ENCODE measurements at regions not wholly inside any gene's neighbourhood (a gene's known extent, or its start where the extent isn't known, plus 50 kb on each side); places are given as distances from the start of the nearest gene placed in this dataset.

DNA sequence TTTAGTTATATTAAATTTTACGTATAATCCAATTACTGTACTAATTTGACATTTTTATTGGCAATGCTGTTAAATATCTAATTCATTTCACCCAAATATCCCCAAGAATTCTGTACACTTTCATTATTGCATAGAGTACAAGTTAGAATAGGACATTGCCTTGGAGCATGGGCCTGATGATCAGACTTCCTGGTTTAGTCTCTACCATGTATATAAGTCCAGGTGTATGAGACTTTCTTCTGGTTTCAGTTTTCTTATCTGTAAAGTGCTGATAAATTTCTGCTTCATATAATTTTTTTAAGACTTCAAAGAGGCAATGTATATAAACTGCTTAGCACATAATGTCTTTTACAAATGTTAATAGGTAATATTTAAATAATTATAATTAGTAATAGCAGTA, 179.4 kb downstream of the KLF12 start:
- Histone ChIP-seq H3K36me3 (ENCODE audit: control insufficient read depth in 3 of 3, insufficient read depth in 2 of 3, low read depth in 1 of 3, low read length in 3 of 3) (no peaks in the 10 kb centered on the region), H3K27ac (ENCODE audit: low read depth in 1 of 3, low read length in 2 of 3) (no peak overlapping the region), H3K27me3 (ENCODE audit: control insufficient read depth in 3 of 3, insufficient read depth in 3 of 3, low read length in 3 of 3) (no peaks in the 10 kb centered on the region), H3K4me1 (ENCODE audit: control insufficient read depth in 3 of 3, insufficient read depth in 2 of 3, low read depth in 1 of 3, low read length in 2 of 3) (peaks cover 0 to 2% (median 0%) of the 10 kb centered on the region in 3 donors), H3K4me3 (ENCODE audit: low read depth in 1 of 3, low read length in 3 of 3) (no peak overlapping the region), H3K9me3 (ENCODE audit: control insufficient read depth in 2 of 2, insufficient read depth in 1 of 2, low read depth in 1 of 2, low read length in 1 of 2) (no peaks in the 10 kb centered on the region)
- 65 to 79% (median 74%) methylated on average over 1 of the region's 1 CpG for WGBS, 3 donors
- DNase-seq, result peak; percentile 33 to 54
- no peak for FAIRE-seq

DNA sequence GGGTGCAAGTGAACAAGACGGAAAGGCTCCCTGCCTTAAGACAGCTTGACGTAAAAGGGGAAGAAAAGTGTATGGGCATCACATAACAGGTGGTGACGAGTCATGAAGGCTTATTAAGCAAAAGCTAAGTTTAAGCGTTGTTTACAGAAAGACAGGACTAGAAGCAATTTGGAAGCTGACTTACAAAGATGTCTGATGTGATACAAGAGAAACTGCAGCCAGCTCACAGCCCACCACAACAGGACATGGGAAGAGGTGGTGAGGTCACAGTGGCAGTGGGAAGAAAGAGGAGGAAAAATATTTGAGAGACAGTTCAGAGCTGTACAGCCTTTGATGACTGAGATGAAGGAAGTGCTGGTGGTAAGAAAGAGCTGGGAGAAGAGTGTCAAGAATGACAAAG, 181.6 kb downstream of the KLF12 start:
- WGBS, 3 donors, result 89 to 99% (median 93%) methylated on average over 4 of the region's 4 CpGs
- no peaks in the 10 kb centered on the region for H3K9me3 ChIP-seq (ENCODE audit: control insufficient read depth in 2 of 2, insufficient read depth in 1 of 2, low read depth in 1 of 2, low read length in 1 of 2)
- no peak overlapping the region for H3K4me3 ChIP-seq (ENCODE audit: low read depth in 1 of 3, low read length in 3 of 3)
- FAIRE-seq, result no peak
- no peaks in the 10 kb centered on the region for H3K27me3 ChIP-seq (ENCODE audit: control insufficient read depth in 3 of 3, insufficient read depth in 3 of 3, low read length in 3 of 3)
- peaks cover 0 to 2% (median 0%) of the 10 kb centered on the region in 3 donors for H3K4me1 ChIP-seq (ENCODE audit: control insufficient read depth in 3 of 3, insufficient read depth in 2 of 3, low read depth in 1 of 3, low read length in 2 of 3)
- H3K36me3 ChIP-seq (ENCODE audit: control insufficient read depth in 3 of 3, insufficient read depth in 2 of 3, low read depth in 1 of 3, low read length in 3 of 3), result no peaks in the 10 kb centered on the region
- no peak for DNase-seq
- no peak overlapping the region for H3K27ac ChIP-seq (ENCODE audit: low read depth in 1 of 3, low read length in 2 of 3)

DNA sequence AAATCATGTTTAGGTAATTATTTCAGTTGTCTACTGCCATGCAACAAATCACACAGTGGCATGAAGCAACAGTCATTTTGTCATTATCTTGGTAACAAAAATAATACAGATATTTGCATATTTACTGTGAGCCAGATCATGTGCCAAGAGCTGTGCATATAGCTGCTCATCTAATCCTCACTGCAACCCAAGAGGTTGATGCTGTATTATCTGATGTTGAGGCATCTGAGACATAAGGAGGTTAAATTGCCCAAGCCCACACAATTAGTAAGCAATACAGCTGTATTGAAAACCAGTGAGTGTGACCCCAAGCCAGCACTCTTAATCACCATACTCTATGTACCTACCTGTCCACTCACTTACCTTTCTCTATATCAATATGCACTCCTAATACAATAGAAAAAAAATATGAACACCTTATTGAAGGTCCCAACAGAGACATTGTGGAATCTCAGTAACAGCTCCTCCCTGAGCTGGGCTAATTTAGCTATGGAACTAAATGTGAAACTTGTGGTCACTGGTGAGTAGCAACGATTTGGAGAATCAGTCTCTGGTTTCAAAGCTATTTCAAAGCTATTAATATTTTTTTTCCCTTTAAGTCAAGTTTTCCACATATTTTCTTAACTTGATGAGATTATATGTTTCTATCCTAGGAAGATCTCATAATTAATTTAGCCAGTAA, 185.2 kb downstream of the KLF12 start:
- 52 to 77% (median 58%) methylated on average over 1 of the region's 1 CpG for WGBS, 3 donors
- DNase-seq, result no peak
- no peak for FAIRE-seq
- H3K27me3 ChIP-seq (ENCODE audit: control insufficient read depth in 3 of 3, insufficient read depth in 3 of 3, low read length in 3 of 3), result no peaks in the 10 kb centered on the region
- no peak overlapping the region for H3K4me3 ChIP-seq (ENCODE audit: low read depth in 1 of 3, low read length in 3 of 3)
- no peaks in the 10 kb centered on the region for H3K9me3 ChIP-seq (ENCODE audit: control insufficient read depth in 2 of 2, insufficient read depth in 1 of 2, low read depth in 1 of 2, low read length in 1 of 2)
- H3K4me1 ChIP-seq (ENCODE audit: control insufficient read depth in 3 of 3, insufficient read depth in 2 of 3, low read depth in 1 of 3, low read length in 2 of 3), result no peaks in the 10 kb centered on the region
- H3K27ac ChIP-seq (ENCODE audit: low read depth in 1 of 3, low read length in 2 of 3), result no peak overlapping the region
- H3K36me3 ChIP-seq (ENCODE audit: control insufficient read depth in 3 of 3, insufficient read depth in 2 of 3, low read depth in 1 of 3, low read length in 3 of 3), result no peaks in the 10 kb centered on the region

DNA sequence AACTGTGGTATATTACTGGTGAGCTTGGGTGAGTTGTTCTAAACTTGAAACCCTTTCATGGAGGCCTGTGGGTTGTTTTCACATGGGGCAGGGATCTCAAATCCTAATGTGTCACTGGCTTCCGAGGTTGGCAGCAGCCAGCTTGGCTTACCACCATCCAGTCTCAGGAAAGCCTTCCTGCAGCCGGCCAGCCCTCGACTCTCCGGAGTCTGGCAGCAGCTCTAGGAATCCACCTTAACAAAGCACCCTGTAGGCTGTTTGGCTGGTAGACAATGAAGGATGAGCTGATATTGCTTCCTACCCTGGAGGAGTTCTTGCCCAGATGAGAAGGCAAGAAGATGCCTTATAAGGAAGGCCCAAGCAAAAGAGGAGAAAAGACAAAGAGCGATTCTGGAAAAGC, 188.3 kb downstream of the KLF12 start:
- no peaks in the 10 kb centered on the region for H3K4me1 ChIP-seq (ENCODE audit: control insufficient read depth in 3 of 3, insufficient read depth in 2 of 3, low read depth in 1 of 3, low read length in 2 of 3)
- no peak overlapping the region for H3K27ac ChIP-seq (ENCODE audit: low read depth in 1 of 3, low read length in 2 of 3)
- no peaks in the 10 kb centered on the region for H3K27me3 ChIP-seq (ENCODE audit: control insufficient read depth in 3 of 3, insufficient read depth in 3 of 3, low read length in 3 of 3)
- H3K36me3 ChIP-seq (ENCODE audit: control insufficient read depth in 3 of 3, insufficient read depth in 2 of 3, low read depth in 1 of 3, low read length in 3 of 3), result no peaks in the 10 kb centered on the region
- H3K9me3 ChIP-seq (ENCODE audit: control insufficient read depth in 2 of 2, insufficient read depth in 1 of 2, low read depth in 1 of 2, low read length in 1 of 2), result no peaks in the 10 kb centered on the region
- WGBS, 3 donors, result 78 to 97% (median 81%) methylated on average over 5 of the region's 5 CpGs
- no peak for FAIRE-seq
- no peak for DNase-seq
- no peak overlapping the region for H3K4me3 ChIP-seq (ENCODE audit: low read depth in 1 of 3, low read length in 3 of 3)

DNA sequence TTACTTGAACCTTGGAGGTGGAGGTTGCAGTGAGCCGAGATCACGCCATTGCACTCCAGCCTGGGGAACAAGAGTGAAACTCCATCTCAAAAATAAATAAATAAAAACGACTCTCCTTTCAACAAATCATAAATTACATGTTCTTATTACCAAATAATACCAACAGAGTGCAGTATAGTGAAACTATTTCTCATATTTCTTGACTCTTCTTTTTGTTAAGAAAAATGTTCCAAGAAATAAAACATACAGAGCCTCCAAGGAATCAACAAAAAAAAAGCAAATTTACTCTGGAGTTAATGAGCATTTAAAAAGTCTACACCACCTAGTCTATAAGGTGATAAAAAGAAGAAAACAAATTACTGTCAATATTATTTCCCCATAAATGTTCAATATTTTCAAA, 188.8 kb downstream of the KLF12 start:
- Histone ChIP-seq H3K36me3 (ENCODE audit: control insufficient read depth in 3 of 3, insufficient read depth in 2 of 3, low read depth in 1 of 3, low read length in 3 of 3) (no peaks in the 10 kb centered on the region), H3K27ac (ENCODE audit: low read depth in 1 of 3, low read length in 2 of 3) (no peak overlapping the region), H3K27me3 (ENCODE audit: control insufficient read depth in 3 of 3, insufficient read depth in 3 of 3, low read length in 3 of 3) (no peaks in the 10 kb centered on the region), H3K4me1 (ENCODE audit: control insufficient read depth in 3 of 3, insufficient read depth in 2 of 3, low read depth in 1 of 3, low read length in 2 of 3) (no peaks in the 10 kb centered on the region), H3K9me3 (ENCODE audit: control insufficient read depth in 2 of 2, insufficient read depth in 1 of 2, low read depth in 1 of 2, low read length in 1 of 2) (no peaks in the 10 kb centered on the region), H3K4me3 (ENCODE audit: low read depth in 1 of 3, low read length in 3 of 3) (no peak overlapping the region)
- WGBS, 3 donors, result 58 to 67% (median 62%) methylated on average over 3 of the region's 3 CpGs
- DNase-seq (no peak), FAIRE-seq (peak; percentile 44)

DNA sequence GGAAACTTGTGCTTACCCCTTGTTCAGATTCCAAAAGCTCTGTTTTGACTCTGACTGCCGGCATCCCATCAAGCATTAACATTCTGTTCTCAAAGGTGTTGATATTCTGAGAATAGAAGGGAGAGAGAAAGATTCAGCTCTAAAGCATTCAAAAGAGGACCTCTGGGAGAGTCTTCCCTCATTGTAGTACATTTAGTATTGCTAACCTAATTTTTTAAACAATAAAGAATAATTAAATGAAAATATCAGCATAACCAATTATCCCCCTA, 190.3 kb downstream of the KLF12 start:
- FAIRE-seq, result no peak

DNA sequence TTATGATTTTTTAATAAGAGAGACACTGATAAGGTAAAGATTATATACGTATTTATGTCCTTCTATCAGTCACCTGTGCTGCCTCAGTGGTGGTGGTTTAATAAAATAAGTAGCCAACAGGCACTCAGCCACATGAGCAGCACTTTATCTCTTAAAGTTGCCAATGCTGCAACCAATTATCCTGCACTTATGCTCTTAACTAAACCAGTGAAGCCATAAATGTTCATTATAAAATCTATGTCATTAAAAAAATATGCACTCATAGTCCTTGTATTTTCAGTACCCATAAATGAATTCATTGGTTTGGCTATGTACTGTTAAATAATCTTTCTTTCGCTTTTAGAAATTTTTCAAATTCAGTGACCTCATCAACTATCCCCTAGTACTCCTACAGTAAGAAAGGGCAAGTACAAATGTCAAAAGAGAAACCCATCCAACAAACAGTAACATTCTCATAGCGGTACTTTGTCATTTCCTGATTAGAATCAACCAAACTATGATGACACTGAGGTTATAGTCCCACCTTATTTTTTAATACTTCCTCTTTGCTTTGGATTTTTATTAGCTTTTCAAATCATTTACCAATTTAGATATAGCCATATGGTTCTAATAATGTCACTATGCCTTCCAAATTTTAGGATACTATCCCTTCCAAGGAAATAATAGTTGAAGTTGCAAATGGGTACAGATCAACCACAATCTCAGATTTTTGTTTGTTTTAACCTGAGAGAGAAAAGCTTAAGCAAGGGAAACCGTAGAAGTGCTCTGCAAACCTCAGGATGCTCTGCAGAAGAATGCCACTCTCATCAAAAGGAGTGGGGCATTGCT, 190.9 kb downstream of the KLF12 start:
- Histone ChIP-seq H3K4me1 (ENCODE audit: control insufficient read depth in 3 of 3, insufficient read depth in 2 of 3, low read depth in 1 of 3, low read length in 2 of 3) (no peaks in the 10 kb centered on the region), H3K27me3 (ENCODE audit: control insufficient read depth in 3 of 3, insufficient read depth in 3 of 3, low read length in 3 of 3) (no peaks in the 10 kb centered on the region), H3K4me3 (ENCODE audit: low read depth in 1 of 3, low read length in 3 of 3) (no peak overlapping the region), H3K36me3 (ENCODE audit: control insufficient read depth in 3 of 3, insufficient read depth in 2 of 3, low read depth in 1 of 3, low read length in 3 of 3) (no peaks in the 10 kb centered on the region), H3K27ac (ENCODE audit: low read depth in 1 of 3, low read length in 2 of 3) (peak overlapping the region in 1 of 3 donors; percentile 49), H3K9me3 (ENCODE audit: control insufficient read depth in 2 of 2, insufficient read depth in 1 of 2, low read depth in 1 of 2, low read length in 1 of 2) (no peaks in the 10 kb centered on the region)
- DNase-seq, result peak in 1 of 2 donors; percentile 25
- no peak for FAIRE-seq
- WGBS, 3 donors, result 70 to 73% (median 72%) methylated on average over 4 of the region's 4 CpGs

More for the DNA sequence above, 190.3 kb downstream of the KLF12 start:
- no peak overlapping the region for H3K4me3 ChIP-seq (ENCODE audit: low read depth in 1 of 3, low read length in 3 of 3)
- H3K27ac ChIP-seq (ENCODE audit: low read depth in 1 of 3, low read length in 2 of 3), result no peak overlapping the region
- H3K4me1 ChIP-seq (ENCODE audit: control insufficient read depth in 3 of 3, insufficient read depth in 2 of 3, low read depth in 1 of 3, low read length in 2 of 3), result no peaks in the 10 kb centered on the region
- WGBS, 3 donors, result 76 to 93% (median 77%) methylated on average over 1 of the region's 1 CpG
- no peak for DNase-seq
- H3K9me3 ChIP-seq (ENCODE audit: control insufficient read depth in 2 of 2, insufficient read depth in 1 of 2, low read depth in 1 of 2, low read length in 1 of 2), result no peaks in the 10 kb centered on the region
- no peaks in the 10 kb centered on the region for H3K27me3 ChIP-seq (ENCODE audit: control insufficient read depth in 3 of 3, insufficient read depth in 3 of 3, low read length in 3 of 3)
- no peaks in the 10 kb centered on the region for H3K36me3 ChIP-seq (ENCODE audit: control insufficient read depth in 3 of 3, insufficient read depth in 2 of 3, low read depth in 1 of 3, low read length in 3 of 3)

DNA sequence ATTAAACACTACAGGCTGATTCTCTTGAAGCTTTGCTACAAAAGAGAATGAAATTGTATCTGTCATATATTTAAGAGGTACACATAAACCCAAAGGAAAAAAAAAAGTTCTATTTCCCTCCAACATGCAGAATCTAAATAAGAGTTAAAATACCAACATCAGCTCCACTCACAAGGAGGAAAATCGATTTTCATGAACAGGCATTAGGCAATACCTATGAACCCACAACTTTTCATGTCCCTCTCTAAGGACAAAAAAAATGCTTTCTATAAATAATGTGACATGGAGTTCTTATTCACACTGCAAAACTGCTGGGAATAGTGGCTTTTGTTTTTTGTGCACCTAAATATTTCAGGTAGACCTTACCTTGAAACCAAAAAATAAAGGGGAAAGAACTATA, 192.5 kb downstream of the KLF12 start:
- H3K4me1 ChIP-seq (ENCODE audit: control insufficient read depth in 3 of 3, insufficient read depth in 2 of 3, low read depth in 1 of 3, low read length in 2 of 3), result peaks cover 0 to 2% (median 0%) of the 10 kb centered on the region in 3 donors
- H3K4me3 ChIP-seq (ENCODE audit: low read depth in 1 of 3, low read length in 3 of 3), result no peak overlapping the region
- H3K27ac ChIP-seq (ENCODE audit: low read depth in 1 of 3, low read length in 2 of 3), result no peak overlapping the region
- WGBS, 3 donors, result 72 to 87% (median 80%) methylated on average over 1 of the region's 1 CpG
- no peaks in the 10 kb centered on the region for H3K36me3 ChIP-seq (ENCODE audit: control insufficient read depth in 3 of 3, insufficient read depth in 2 of 3, low read depth in 1 of 3, low read length in 3 of 3)
- FAIRE-seq, result no peak
- no peak for DNase-seq
- H3K27me3 ChIP-seq (ENCODE audit: control insufficient read depth in 3 of 3, insufficient read depth in 3 of 3, low read length in 3 of 3), result no peaks in the 10 kb centered on the region
- H3K9me3 ChIP-seq (ENCODE audit: control insufficient read depth in 2 of 2, insufficient read depth in 1 of 2, low read depth in 1 of 2, low read length in 1 of 2), result no peaks in the 10 kb centered on the region

All from small intestine (tissue), 7 donors.